Skeletal muscle tissue (tissue), 3 donors: ENCODE measurements at regions not wholly inside any gene's neighbourhood (a gene's known extent, or its start where the extent isn't known, plus 50 kb on each side); places are given as distances from the start of the nearest gene placed in this dataset.

Experiments
- H3K27ac ChIP-seq: one replicate; pipeline ENCODE4 v1.7.0; 2013; ENCODE audit warnings: mild to moderate bottlenecking, low read depth, low read length, inconsistent platforms
- H3K27me3 ChIP-seq, 3 donors: one replicate each; pipeline ENCODE4 v1.7.0; 2013; ENCODE audit warnings: low read length in 3 of 3; ENCODE audit not compliant: control insufficient read depth in 3 of 3, insufficient read depth in 3 of 3
- H3K36me3 ChIP-seq, 3 donors: one replicate each; pipeline ENCODE4 v1.7.0; 2013; ENCODE audit warnings: low read length in 3 of 3; ENCODE audit not compliant: control insufficient read depth in 3 of 3, insufficient read depth in 3 of 3
- H3K4me1 ChIP-seq, 3 donors: one replicate each; pipeline ENCODE4 v1.7.0; 2013; ENCODE audit warnings: low read length in 3 of 3, mild to moderate bottlenecking in 3 of 3; ENCODE audit not compliant: control insufficient read depth in 3 of 3, insufficient read depth in 3 of 3
- H3K4me3 ChIP-seq, 3 donors: one replicate each; pipeline ENCODE4 v1.7.0; 2013; ENCODE audit warnings: low read length in 3 of 3
- H3K9ac ChIP-seq, 3 donors: one replicate each; pipeline ENCODE4 v1.7.0; 2013; ENCODE audit warnings: low read length in 3 of 3, mild to moderate bottlenecking in 3 of 3, moderate library complexity in 2 of 3, low read depth in 1 of 3
- H3K9me3 ChIP-seq, 3 donors: one replicate each; pipeline ENCODE4 v1.7.0; 2013; ENCODE audit warnings: low read length in 3 of 3; ENCODE audit not compliant: control insufficient read depth in 3 of 3
- donor health status: Osteomylitis.

DNA sequence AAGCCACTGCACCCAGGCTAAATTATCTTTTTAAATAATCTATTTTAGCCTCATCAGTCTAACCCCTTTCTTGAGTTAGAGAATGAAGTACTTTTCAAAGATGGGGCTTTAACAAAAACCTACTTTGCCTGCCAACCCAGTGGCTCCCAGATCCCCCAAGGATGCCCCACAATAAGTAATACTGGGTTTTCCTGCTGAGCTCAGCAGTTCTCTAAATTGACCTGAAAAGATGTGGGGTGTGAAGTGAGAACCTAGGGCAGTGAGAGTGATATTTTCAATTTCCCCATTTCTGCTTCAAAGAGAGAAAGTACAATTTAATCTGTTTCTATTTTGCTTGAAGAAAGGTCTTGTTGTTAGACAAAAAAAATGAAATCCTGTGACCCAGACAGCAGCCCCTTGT is 318.5 kb upstream of the UMPS start:
- Histone ChIP-seq H3K9me3 (no peaks in the 10 kb centered on the region), H3K27ac (no peak overlapping the region), H3K9ac (no peak overlapping the region), H3K36me3 (peaks cover 9 to 18% (median 16%) of the 10 kb centered on the region in 3 donors), H3K4me1 (no peaks in the 10 kb centered on the region), H3K4me3 (no peak overlapping the region), H3K27me3 (no peaks in the 10 kb centered on the region)

DNA sequence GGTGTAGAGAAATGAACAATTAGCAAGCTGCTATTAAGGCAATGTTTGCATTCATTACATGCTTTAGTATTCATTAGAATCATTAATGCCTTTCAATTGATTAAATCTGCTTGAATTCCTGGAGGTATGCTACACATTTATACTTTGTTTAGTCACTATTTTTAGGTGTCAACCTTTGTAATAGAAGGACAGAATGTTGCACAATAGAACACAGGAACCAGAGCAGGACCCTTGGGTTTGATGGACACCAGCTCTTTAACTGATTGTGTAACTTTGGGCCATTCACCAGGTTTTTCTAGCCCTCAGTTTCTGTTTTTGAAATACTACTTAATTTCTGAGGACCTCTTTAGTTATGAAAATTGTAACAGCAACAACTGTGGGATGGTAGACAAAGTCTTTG is 317.6 kb upstream of the UMPS start:
- no peaks in the 10 kb centered on the region for H3K4me1 ChIP-seq
- no peak overlapping the region for H3K9ac ChIP-seq
- H3K4me3 ChIP-seq = no peak overlapping the region
- H3K27me3 ChIP-seq = no peaks in the 10 kb centered on the region
- peaks cover 9 to 18% (median 16%) of the 10 kb centered on the region in 3 donors for H3K36me3 ChIP-seq
- H3K27ac ChIP-seq = no peak overlapping the region
- H3K9me3 ChIP-seq = no peaks in the 10 kb centered on the region

DNA sequence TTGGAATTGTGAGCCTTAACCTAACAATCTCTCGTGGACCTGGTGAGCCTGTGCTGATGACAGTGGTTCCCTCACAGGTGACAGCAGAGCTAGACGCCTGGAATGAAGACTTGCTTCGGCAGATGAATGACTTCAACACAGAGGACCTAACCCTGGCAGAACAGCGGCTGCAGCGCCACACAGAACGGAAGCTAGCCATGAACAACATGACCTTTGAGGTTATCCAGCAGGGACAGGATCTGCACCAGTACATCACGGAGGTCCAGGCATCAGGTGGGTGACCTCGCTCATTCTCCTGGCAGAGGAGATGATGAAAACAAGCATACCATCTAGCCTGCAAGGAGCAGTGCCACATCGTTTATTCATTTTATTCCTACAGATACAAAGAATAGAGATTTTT is 316.9 kb upstream of the UMPS start:
- H3K4me1 ChIP-seq = no peaks in the 10 kb centered on the region
- H3K9me3 ChIP-seq = no peaks in the 10 kb centered on the region
- no peak overlapping the region for H3K4me3 ChIP-seq
- peaks cover 9 to 18% (median 16%) of the 10 kb centered on the region in 3 donors for H3K36me3 ChIP-seq
- H3K9ac ChIP-seq = no peak overlapping the region
- no peak overlapping the region for H3K27ac ChIP-seq
- no peaks in the 10 kb centered on the region for H3K27me3 ChIP-seq

DNA sequence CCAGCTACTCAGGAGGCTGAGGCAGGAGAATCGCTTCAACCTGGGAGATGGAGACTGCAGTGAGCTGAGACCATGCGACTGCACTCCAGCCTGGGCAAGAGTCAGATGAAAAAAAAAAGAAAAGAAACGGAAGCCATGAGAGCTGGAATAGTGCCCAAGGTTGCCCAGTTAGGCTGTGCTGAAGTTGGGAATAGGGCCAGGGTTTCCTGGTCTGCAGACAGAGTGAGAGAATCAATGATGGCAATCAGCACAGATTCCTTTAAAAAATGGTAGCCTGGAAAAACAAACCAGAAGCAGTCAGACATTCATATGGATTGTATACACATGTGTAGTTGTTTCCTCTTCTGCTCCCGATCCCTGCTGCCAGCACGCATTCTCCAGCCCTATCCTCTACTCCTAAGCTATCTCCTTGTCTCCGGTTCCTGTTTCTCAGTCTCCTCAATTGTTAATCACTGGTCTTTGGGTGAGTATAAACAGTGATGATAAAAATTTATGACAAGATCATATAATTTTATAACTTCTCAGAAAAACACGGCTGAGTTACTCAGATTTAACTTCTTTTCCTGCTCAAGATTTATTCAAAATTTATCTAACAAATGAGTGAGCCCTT is 316.2 kb upstream of the UMPS start:
- no peaks in the 10 kb centered on the region for H3K27me3 ChIP-seq
- H3K9ac ChIP-seq = no peak overlapping the region
- peaks cover 9 to 18% (median 16%) of the 10 kb centered on the region in 3 donors for H3K36me3 ChIP-seq
- no peaks in the 10 kb centered on the region for H3K9me3 ChIP-seq
- H3K4me1 ChIP-seq = no peaks in the 10 kb centered on the region
- no peak overlapping the region for H3K4me3 ChIP-seq
- no peak overlapping the region for H3K27ac ChIP-seq

DNA sequence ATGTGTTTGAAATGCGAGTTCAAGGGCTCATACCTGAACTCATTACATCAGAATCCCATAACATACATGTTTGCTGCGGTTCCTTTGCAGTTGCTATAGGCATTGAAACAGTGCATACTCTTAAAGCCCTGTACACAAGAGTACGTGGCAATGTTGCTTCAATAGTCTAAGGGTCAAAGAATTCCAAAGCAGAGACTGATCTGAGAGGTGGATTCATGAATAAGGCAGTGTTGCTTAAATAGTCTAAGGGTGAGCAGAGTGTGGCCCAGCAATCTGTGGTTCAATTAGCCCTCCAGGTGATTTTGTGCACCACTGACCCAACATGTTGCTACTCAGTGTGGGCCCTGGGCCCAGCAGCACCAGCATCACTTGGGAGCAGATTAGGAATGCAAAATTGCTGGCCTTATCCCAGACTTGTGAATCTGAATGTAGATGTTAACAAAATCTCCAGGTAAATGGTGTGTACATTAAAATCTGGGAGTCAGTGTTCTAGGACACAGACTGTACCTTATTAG is 314.7 kb upstream of the UMPS start:
- Histone ChIP-seq H3K27ac (no peak overlapping the region), H3K9ac (no peak overlapping the region), H3K36me3 (peaks cover 9 to 18% (median 16%) of the 10 kb centered on the region in 3 donors), H3K4me1 (no peaks in the 10 kb centered on the region), H3K4me3 (no peak overlapping the region), H3K27me3 (no peaks in the 10 kb centered on the region), H3K9me3 (no peaks in the 10 kb centered on the region)

DNA sequence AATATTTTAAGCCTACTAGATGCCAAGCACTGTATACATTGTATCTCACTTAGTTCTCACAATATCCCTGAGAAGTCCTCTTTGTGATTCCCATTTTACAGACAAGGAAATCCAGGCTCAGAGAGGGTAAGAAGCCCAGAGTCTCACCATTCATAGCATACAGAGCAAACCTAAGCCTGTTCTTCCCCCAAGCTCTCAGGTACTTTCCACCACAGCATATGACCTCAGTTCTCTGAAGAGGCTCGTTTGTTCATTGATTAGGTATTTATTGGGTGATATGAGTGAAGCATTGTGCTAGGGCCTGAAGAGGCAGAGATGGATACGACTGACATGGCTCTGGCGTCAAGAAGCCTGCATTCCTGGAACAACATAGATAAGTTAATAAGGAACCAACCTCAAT is 310.9 kb upstream of the UMPS start:
- H3K36me3 ChIP-seq = peaks cover 9 to 20% (median 10%) of the 10 kb centered on the region in 3 donors
- H3K9me3 ChIP-seq = no peaks in the 10 kb centered on the region
- H3K4me3 ChIP-seq = no peak overlapping the region
- no peak overlapping the region for H3K9ac ChIP-seq
- no peaks in the 10 kb centered on the region for H3K4me1 ChIP-seq
- H3K27ac ChIP-seq = no peak overlapping the region
- H3K27me3 ChIP-seq = no peaks in the 10 kb centered on the region

DNA sequence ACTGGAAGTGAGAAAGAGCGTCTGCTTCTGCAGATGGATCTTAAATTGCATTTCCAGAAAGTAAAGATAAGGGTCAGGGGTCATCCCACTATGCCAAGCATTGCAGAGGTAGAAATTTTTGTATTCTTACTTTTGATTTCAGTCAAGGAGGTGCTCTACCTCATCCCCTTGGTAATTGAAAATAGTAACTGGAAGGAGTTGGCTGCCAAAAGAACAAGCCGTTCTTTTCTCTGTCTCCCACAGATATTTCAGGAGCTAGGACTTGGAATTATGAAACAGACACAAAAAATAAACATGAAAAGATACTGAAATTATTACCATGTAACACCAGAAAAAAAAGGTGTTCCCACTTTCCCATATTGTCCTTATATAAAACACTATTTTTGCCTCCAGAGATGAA is 309.9 kb upstream of the UMPS start:
- Histone ChIP-seq H3K27me3 (no peaks in the 10 kb centered on the region), H3K36me3 (peaks cover 0 to 13% (median 5%) of the 10 kb centered on the region in 3 donors), H3K27ac (no peak overlapping the region), H3K9me3 (no peaks in the 10 kb centered on the region), H3K4me3 (no peak overlapping the region), H3K9ac (no peak overlapping the region), H3K4me1 (no peaks in the 10 kb centered on the region)

DNA sequence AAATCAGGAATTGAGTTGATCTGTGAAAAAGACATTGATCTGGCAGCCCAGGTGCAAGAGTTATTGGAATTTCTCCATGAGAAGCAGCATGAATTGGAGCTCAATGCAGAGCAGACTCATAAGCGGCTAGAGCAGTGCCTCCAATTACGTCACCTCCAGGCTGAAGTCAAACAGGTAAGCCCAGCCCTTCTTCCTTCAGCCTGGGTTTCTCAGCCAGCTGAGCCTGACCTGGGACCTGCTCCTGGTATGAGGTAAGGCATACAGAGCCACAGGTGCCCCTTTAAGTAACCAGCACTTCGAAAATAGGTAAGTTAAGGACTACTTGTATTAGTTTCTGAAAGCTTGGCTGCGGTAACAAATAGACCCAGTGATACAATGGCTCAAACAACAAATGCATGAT is 307.4 kb upstream of the UMPS start:
- H3K4me1 ChIP-seq = no peaks in the 10 kb centered on the region
- no peaks in the 10 kb centered on the region for H3K27me3 ChIP-seq
- no peak overlapping the region for H3K9ac ChIP-seq
- H3K27ac ChIP-seq = no peak overlapping the region
- no peaks in the 10 kb centered on the region for H3K9me3 ChIP-seq
- H3K4me3 ChIP-seq = no peak overlapping the region
- peaks cover 0 to 6% (median 5%) of the 10 kb centered on the region in 3 donors for H3K36me3 ChIP-seq

DNA sequence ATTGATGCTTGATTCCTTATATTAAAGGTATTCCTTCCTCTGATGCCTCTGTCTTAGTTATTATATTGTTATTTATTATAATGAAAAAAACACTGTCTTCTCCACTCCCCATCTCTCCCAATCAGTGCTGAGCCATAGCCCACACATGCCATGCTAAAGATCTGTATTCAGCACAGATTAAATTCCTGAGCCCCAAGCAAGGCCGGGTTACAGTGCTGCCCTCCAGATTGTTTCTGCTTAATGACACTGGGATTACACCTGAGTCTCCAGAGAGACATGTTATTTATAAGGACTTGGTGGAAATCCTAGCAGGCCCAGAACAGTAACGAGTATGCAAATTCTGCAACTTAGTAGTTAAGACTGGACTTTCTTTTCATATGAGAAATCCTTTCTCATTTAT is 305.9 kb upstream of the UMPS start:
- Histone ChIP-seq H3K4me3 (no peak overlapping the region), H3K9ac (no peak overlapping the region), H3K36me3 (peaks cover 0 to 6% (median 5%) of the 10 kb centered on the region in 3 donors), H3K27me3 (no peaks in the 10 kb centered on the region), H3K9me3 (no peaks in the 10 kb centered on the region), H3K27ac (no peak overlapping the region), H3K4me1 (no peaks in the 10 kb centered on the region)

DNA sequence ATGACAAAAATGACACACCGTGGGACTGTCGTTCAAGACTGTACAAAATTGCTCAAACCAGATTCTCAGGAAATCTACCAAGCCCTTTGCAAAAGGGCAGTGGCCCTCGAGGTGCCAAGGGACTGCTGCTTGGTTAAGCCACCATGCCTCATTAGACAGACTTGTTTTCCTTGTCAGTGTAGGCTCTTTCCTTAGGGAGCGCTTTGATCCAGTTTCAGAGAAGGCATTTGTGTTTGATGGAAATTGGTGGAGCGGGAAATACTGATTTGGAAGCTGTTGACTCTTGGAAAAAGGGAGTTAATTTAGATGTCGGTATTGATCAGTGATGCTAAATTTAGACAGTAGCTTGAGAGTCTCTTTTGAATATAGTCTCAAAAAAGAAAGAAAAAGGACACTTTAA is 304.3 kb upstream of the UMPS start:
- Histone ChIP-seq H3K4me1 (no peaks in the 10 kb centered on the region), H3K4me3 (no peak overlapping the region), H3K9ac (no peak overlapping the region), H3K36me3 (peaks cover 3 to 10% (median 5%) of the 10 kb centered on the region in 3 donors), H3K27ac (no peak overlapping the region), H3K27me3 (no peaks in the 10 kb centered on the region), H3K9me3 (no peaks in the 10 kb centered on the region)
